ENCODE measurements at regions not wholly inside any gene's neighbourhood (a gene's known extent, or its start where the extent isn't known, plus 50 kb on each side); places are given as distances from the start of the nearest gene placed in this dataset.

DNA sequence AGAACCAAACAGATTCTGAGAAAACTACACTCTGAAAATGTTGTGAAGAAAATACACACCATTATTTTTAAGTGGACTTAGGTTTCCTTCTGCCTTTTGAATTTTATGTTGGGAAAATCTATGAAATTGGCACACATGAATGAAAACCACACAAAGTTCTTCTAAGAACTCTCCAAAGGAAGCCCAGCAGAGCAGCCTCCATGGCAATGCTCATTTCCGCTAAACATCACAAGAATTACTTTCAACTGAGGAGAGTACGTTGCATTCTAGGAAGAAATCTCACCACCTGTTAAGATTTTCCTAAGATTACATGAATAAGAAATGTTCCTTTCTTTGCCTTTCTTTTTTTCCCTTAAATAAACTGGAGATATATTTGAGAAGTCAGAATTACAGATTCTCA lies 154.2 kb downstream of the BARHL2 start:
- ATAC-seq, result no peak

DNA sequence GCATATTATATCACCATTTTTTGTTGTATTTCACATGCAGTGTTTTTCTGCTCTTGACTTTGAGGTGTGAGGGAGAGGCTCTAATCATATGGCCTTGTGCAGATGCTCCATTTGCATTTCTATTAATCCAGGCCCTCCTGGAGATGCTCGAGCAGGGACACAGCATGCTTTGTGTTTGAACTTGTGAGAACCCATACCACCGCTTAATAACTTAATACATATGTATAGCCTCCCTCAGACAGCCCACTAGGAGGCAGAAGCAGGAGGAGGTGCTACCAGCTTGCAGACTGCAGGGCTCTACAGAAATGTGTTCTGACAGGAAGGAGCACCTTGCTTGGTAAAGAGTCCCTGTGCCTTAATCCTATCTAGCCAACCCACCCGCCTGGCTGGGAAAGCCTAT lies 155.2 kb downstream of the BARHL2 start:
- Histone ChIP-seq H3K9me3 (no peaks in the 10 kb centered on the region), H3K27me3 (no peaks in the 10 kb centered on the region), H3K36me3 (no peaks in the 10 kb centered on the region), H3K27ac (no peak overlapping the region), H3K4me3 (no peak overlapping the region), H3K4me1 (no peaks in the 10 kb centered on the region)
- FAIRE-seq (no peak), ATAC-seq (no peak), DNase-seq (no peak)
- intact Hi-C loops (cut with DNase I), result no loop called here
- 52 to 61% methylated on average over 3 of the region's 3 CpGs for WGBS, 2 donors
- TF ChIP-seq, protein P1, sequence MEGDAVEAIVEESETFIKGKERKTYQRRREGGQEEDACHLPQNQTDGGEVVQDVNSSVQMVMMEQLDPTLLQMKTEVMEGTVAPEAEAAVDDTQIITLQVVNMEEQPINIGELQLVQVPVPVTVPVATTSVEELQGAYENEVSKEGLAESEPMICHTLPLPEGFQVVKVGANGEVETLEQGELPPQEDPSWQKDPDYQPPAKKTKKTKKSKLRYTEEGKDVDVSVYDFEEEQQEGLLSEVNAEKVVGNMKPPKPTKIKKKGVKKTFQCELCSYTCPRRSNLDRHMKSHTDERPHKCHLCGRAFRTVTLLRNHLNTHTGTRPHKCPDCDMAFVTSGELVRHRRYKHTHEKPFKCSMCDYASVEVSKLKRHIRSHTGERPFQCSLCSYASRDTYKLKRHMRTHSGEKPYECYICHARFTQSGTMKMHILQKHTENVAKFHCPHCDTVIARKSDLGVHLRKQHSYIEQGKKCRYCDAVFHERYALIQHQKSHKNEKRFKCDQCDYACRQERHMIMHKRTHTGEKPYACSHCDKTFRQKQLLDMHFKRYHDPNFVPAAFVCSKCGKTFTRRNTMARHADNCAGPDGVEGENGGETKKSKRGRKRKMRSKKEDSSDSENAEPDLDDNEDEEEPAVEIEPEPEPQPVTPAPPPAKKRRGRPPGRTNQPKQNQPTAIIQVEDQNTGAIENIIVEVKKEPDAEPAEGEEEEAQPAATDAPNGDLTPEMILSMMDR (IDR thresholded peaks at IDR 0.05), result no peak

More for the DNA sequence above, 154.2 kb downstream of the BARHL2 start:
- H3K4me3 ChIP-seq, result no peak overlapping the region
- intact Hi-C loops (cut with DNase I), result no loop called here
- H3K27ac ChIP-seq, result no peak overlapping the region
- TF ChIP-seq, protein P1 (IDR thresholded peaks at IDR 0.05), result no peak
- H3K36me3 ChIP-seq, result no peaks in the 10 kb centered on the region
- no peaks in the 10 kb centered on the region for H3K4me1 ChIP-seq
- DNase-seq (no peak), FAIRE-seq (no peak)
- H3K9me3 ChIP-seq, result no peaks in the 10 kb centered on the region
- H3K27me3 ChIP-seq, result no peaks in the 10 kb centered on the region
- 42 to 60% methylated on average over 2 of the region's 2 CpGs for WGBS, 2 donors

DNA sequence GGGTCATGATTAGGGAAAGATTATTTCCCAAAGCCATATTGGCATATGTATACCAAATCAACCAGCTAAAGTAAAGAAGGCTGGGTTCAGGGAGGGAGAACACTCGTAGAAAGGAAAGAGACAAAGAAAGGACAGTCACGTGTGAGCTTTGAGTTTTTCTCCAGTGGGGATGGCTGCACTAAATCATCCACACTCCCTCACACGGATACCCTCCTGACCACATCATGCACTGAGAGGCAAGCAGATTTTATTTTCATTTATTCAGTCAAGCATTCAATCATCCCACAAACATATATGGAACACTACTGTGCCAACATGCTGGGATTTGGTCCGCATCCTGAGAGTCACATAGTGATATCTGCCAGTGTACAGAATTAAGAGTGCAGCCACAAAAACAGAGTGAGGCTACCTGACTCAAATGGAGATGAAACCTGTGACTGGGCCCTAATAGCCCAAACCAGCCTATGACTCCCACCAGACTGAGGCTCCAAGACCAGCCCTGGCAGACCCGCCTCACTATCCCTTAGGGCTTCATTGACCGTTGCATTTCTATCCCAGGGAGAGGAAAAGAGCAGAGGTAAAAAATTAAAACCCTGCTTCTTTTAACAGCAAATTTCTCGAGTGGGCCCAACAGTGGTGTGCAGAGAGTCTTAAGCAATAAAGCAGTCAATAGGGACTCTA lies 155.9 kb downstream of the BARHL2 start:
- ATAC-seq, result no peak
- DNase-seq, result no peak
- H3K4me3 ChIP-seq, result no peak overlapping the region
- H3K27ac ChIP-seq, result no peak overlapping the region
- FAIRE-seq, result no peak
- H3K4me1 ChIP-seq, result no peaks in the 10 kb centered on the region
- no peaks in the 10 kb centered on the region for H3K9me3 ChIP-seq
- no peaks in the 10 kb centered on the region for H3K36me3 ChIP-seq
- TF ChIP-seq, protein P1 (IDR thresholded peaks at IDR 0.05), result no peak
- no peaks in the 10 kb centered on the region for H3K27me3 ChIP-seq
- 52 to 56% methylated on average over 7 of the region's 7 CpGs for WGBS, 2 donors
- intact Hi-C loops (cut with DNase I), result no loop called here

DNA sequence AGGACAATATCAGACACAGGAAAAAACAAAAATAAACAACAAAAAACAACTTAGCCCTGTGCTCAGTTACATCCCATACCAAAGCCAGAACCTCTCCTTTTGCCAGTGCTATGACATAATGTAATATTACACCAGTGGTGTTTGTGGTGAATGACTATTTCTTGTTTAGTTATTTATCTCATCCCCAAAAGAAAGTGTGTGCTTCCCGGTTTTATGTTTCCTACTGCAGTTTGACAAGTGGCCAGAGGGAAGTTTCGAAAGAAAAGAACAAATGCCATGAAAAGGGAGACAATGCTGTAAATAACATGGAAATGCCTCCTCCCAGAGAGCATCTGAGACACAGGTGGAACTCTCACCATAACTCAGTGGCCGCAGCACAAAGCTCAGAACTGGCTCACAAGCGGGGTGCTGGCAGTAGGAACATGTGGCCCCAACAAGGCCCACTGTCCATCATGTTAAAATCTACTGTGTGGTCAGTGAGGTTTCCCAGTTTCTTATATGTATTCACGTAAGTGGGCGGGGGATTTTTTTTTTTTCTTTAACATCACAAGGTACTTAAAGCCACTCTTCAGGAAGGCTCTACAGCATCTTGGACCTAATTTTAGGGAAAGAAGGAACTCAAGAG lies 158.2 kb downstream of the BARHL2 start:
- TF ChIP-seq, protein P1 (IDR thresholded peaks at IDR 0.05), result no peak
- DNase-seq (no peak), FAIRE-seq (no peak), ATAC-seq (no peak)
- Histone ChIP-seq H3K27ac (no peak overlapping the region), H3K9me3 (no peaks in the 10 kb centered on the region), H3K36me3 (no peaks in the 10 kb centered on the region), H3K4me1 (no peaks in the 10 kb centered on the region), H3K27me3 (no peaks in the 10 kb centered on the region), H3K4me3 (no peak overlapping the region)
- intact Hi-C loops (cut with DNase I), result no loop called here
- 71 to 78% methylated on average over 6 of the region's 6 CpGs for WGBS, 2 donors

DNA sequence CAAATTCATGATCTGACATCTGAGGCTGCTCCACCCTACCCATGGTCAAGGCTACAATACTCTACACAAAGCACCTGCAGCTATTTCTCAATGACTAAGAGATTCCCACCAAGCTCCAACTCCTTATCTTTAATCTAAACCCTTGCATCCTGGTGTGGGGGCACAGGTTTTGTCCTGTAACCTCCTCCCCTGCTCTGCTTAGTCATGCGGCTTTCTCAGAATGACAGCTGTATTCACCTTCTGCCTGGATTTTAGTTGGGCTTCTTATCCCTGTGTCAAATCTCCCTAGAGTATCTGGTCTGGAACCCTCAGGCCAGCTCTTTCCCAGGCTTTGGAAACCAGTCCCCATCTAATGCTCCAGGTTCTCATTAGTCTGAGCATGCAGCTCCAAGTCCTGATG lies 159.0 kb downstream of the BARHL2 start:
- FAIRE-seq, result no peak
- H3K9me3 ChIP-seq, result no peaks in the 10 kb centered on the region
- intact Hi-C loops (cut with DNase I), result no loop called here

More for the DNA sequence above, 159.0 kb downstream of the BARHL2 start:
- H3K27me3 ChIP-seq, result no peaks in the 10 kb centered on the region
- no peaks in the 10 kb centered on the region for H3K36me3 ChIP-seq
- no peaks in the 10 kb centered on the region for H3K4me1 ChIP-seq
- no peak overlapping the region for H3K27ac ChIP-seq
- DNase-seq (no peak), ATAC-seq (no peak)
- H3K4me3 ChIP-seq, result no peak overlapping the region
- TF ChIP-seq, protein P1 (IDR thresholded peaks at IDR 0.05), result no peak
- 53 to 96% methylated on average over 1 of the region's 1 CpG for whole genome bisulfite sequencing, 2 donors

Measured in pancreas (tissue), 10 donors.